Right hindlimb (tissue), 1 donor: ENCODE measurements at regions not wholly inside any gene's neighbourhood (a gene's known extent, or its start where the extent isn't known, plus 50 kb on each side); places are given as distances from the start of the nearest gene placed in this dataset.

Experiments used
- DNase-seq: peaks from one replicate; pipeline ENCODE4 v3.0.0-alpha.2; 2018

DNA sequence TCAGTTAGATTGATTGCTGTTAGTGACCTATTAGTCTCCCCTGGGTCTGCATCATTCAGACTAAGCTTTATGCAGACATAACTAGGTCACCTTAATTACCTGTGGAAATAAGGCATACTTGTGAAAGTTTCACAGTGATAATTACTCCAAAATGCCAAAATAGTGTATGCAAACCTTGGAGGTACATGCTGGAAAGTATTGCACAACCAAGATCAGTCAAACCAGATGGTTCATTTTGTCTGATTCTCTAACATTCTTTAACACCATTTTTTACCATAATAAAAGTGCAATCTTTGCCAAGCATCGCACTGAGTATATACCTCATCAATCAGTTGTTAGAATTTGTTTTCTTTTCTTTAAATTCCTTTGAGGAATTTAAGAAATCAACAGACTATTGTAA lies 186.3 kb upstream of the TMEFF2 start:
- DNase-seq, result no peak

DNA sequence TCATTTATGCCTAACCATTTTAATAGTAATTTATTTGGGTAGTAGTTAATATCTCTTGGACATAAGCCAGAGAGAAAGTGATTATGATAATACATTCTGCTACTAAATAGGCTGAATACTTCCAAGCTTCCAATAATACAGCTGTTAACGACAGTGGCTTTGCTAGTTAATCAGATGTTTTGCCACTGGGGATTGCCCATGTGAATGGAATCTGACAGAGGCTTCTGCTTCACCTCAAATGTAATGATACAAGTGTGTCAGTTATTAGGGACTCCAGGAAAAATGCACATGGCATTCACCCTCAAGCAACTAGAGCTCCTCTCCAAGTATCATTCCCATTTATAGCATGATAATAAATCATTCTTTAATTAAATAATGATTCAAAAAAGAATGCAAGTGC lies 185.0 kb upstream of the TMEFF2 start:
- no peak for DNase-seq

DNA sequence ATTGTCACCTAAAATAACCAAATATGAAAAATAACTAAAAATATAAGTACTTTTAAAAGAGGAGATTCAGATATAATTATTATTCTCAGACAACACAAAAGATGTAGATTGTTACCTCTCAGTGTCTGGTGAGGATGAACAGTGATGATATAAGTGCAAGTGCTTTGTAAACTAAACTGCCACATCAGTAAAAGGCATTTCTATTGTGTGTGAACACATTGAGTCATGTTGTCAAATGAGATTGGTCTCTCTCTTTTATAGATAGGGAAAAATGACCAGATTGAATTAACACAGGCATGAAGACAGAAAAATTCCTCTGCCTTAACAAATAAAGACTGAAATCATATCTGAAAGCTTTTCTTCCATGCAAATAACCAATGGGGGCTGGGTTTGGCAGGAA lies 182.4 kb upstream of the TMEFF2 start:
- DNase-seq, result no peak

DNA sequence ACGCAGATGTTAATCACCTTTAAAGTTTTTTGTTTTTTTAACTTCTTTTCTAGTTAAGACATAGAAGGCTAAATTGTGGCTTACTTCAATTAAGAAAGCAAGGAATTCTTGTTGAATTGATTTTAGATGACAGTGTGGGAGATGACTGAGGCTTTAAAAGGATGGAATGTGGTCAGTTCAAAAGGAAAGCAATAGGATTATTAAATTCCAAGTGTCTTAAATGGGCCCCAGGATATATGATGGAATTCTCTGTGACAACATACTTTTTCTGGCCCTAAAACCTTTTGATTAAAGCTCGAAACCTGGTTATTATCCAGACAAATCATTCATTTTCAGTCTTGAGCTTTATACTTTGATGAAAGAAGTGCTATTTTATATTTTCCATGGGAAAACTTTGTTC lies 179.0 kb upstream of the TMEFF2 start:
- DNase-seq, result no peak

DNA sequence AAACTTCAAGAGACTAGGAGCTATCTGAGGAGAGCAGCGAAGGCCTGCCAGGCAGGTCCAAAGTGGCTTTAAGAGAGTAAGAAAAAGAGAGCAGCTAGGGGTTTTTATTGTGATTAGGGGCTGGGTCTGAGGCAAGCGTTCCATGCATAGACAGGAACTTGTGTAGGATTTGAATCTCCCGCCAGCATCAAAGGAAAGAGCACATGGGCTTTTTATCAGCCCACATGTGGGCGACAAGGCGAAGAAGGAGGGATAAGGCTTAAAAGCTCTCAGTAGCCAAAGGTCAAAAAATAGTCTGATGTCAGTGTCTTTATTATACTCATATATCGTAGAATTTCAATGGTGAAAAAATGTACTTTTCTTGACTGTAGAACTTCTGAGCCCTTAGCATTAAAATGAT lies 178.5 kb upstream of the TMEFF2 start:
- no peak for DNase-seq

DNA sequence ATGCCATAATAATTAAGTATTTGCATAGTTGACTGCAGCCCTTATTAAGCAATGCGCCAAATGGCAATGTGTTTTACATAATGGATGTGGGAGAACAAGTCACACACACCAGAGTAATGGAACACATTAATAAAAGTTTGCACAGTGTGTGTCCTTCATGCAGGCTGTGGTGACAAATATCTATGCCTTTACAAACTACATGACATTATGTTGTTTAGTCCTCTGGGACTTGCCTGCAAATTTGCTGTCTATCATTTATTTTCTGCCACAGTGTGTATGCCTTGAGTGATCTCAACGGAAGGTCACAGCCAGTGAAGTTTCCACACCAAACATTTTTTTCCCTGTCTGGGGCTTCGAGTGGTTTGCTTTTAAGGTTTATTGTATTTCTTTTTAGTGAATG lies 175.2 kb upstream of the TMEFF2 start:
- no peak for DNase-seq

DNA sequence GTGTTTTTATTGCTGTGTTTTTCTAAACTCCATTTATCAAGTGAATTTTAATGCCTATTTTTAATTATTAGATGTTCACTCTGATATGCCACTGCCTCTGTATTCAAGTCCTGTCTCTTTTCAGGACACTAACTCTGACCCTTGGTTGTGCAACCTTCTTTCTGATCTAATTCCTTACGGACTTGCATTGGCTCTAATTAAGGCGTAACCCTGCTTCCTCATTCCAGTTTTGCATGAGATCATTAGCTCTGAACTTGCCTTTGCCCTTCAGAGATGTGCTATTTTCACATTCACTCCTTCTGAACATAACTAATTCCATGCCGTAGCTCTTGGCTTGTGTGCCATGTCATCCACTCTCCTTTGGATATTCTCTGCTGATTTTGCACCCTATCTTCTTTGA lies 162.5 kb upstream of the TMEFF2 start:
- no peak for DNase-seq

DNA sequence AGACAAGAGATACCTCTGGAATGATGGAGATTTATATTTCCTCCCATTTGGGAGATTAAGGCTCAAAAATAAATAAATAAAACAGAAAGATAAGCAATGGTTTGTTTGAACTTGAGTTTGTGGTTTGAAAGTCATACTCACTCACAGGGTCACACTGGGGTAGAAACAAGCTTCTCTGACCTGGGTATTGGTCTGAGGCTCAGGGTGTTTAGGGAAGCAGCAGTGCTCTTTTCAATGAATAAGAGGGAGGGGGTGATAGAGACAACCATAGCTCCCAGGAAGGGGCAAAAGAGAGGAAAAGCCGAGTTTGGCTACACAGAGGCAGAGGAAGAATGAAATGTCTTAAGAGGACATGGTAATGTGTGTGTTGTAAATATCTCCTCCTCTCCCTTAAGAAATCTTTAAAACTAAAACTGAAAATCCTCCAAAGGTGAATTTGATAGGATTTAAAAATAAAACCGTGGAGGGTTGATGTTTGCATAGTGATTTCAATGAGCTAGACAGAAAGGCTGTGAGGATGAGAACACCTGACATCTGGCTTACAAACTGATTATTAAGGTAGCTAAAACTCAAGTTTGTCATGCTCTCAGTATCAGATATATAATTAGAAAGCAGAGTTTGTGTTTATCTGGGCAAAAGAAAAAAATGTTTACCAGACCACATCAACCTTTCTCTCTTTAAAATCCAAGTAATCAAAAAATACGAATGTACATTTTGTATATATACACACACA lies 159.9 kb upstream of the TMEFF2 start:
- no peak for DNase-seq

DNA sequence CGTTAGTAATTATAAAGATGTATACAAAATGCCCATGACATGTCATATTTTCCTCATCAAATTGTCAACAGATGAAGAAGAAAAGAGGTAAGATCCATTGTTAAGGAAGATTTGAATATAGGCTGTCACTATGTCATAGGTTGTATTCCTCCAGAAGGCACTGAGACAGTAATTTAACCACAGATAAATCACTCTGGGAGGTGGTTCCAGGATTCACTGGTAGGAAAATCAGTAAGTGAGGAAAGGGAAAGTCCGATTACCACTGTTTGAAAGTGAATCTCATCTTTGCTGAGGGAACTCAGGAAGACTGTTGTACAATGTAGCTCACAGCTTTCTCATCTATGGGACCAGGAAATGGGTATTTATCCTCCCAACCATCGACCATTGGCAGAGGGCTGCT lies 152.8 kb upstream of the TMEFF2 start:
- DNase-seq, result no peak

DNA sequence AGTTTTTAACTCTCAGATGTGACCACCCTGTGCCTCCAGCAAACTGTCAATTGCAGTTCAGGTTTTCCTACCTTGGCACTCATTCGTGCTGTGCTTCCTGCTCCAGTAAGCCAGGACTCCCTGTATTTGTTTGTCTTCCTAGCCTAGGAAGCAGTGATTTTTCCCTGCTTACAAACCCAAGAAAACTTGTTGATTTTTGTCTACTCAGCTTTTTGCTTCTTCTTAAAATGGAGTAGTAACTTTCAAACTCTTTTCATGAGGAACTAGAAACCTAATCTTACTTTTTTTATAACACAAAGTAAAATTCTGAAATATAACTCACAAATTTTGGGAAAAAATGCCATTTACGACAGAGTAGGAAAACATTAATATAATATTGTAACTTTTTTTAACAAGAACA lies 150.6 kb upstream of the TMEFF2 start:
- no peak for DNase-seq

DNA sequence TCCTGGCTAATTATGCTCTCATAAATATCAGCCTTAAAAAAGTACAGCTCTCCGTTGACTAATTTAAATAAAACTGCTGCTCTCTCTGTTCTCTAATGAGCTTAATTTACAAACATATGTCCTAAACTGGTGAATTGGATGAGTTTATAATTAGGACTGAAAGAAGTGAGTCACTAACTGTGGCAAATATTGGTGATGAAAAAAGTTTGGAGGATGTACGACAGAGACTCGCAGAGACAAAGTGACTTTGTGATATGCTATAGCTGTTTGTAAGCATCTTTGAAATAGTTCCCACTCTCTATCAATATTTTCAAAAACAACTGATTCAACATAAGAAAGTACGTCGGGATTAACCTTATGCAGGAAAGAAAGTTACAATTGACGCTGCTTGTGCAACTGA lies 138.9 kb upstream of the TMEFF2 start:
- DNase-seq, result no peak

DNA sequence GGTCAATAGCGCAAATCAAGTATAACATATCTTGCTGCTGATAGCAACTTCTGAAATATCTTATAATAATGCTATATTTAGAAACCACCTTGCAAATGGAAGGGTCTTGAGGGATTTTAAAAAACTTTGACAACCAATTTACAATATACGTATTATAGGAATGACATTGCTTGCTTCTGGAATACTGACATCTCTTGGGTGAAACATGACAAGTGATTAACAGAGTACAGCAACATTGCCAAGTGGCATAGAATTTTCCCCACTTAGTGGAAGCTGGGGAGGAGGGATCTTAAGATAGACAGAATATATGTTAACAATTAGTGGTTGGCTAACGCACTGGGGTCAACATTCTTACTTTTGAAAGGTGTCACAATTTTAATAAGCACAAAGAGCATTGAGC lies 133.6 kb upstream of the TMEFF2 start:
- DNase-seq, result no peak

DNA sequence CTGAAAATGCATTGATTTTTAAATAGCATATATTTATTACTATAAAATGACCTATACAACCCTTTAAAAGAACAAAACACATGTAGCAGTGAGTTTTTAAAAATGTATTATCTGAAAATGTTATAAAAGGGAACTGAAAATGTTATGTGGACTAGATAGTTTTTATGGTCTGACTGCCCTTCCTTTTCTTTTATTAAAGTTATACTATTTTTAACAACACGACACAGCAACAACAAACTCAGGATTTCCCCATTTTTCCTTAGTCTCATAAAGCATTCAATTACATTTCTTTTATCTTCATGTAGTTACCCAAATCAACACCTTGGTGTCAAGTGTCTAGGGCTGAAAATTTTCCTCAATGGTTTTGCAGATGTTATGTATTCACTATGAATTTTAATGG lies 132.8 kb upstream of the TMEFF2 start:
- DNase-seq, result no peak

DNA sequence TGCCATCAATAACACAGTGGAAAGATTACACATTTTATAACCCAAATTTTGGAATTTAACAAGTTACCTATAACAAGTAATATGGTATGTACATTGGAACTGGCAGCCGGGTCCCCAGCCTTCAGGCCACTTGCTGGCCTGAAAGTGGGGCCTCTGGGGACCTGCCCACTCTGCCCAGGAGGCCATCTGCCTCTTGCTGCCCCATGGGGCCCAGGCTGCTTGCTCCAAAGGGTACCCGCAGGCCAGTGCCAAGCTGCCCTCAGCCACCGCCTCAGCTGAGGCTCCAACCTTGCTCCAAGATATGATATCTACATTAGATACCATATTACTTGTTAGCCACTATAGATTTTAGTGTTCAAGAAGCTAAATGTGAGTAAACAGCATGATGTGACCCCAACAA lies 120.8 kb upstream of the TMEFF2 start:
- no peak for DNase-seq

DNA sequence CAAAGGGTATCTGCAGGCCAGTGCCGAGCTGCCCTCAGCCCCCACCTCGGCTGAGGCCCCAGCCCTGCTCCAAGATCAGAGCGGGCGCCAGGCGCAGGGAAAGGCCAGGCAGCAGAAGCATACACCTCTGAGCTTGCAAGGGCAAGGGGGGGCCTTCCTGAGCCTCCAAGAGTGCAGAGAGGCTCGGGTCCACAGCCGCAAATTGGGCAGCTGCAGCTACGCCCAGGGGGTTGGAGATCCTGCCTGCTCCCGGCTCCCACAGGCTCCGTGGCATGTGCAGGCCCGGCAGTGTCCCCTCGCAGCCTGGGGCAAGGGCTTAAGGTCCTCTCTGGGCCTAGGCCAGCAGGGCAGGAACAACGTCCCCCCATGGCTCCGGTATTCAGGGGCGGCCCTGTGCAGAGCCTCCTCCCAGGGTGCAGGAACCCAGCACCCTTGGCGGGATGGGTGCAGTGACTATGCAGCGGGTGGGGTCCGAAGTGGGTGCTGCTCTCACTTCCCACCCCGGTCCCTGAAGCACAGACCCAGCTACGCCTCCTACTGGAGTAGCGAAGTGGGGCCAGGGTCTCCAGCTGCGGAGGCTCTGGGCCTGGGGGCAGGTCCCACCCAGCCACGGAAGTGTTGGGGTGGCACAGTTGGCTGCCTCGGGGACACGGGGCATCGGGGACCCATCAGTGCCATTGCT lies 120.2 kb upstream of the TMEFF2 start:
- no peak for DNase-seq

DNA sequence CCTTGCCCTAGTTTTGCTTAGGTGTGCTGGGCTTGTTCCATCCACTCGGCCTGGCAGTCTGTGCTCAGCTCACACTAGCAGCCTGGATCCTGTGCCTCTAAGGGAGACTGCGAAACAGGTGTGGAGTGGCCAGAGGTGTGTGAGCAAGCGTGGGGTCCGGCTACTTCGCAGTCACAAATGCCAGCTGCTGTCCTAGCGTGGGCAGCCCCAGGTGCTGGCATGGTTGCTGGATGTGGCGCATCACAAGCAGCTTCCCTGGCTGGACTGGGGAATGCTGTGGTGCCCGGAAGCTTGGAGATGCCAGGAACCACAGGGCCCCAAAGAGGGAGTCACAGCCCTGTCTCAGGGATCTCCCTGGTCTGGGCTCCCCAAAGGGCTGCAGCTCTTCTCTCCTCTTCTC lies 119.0 kb upstream of the TMEFF2 start:
- no peak for DNase-seq

DNA sequence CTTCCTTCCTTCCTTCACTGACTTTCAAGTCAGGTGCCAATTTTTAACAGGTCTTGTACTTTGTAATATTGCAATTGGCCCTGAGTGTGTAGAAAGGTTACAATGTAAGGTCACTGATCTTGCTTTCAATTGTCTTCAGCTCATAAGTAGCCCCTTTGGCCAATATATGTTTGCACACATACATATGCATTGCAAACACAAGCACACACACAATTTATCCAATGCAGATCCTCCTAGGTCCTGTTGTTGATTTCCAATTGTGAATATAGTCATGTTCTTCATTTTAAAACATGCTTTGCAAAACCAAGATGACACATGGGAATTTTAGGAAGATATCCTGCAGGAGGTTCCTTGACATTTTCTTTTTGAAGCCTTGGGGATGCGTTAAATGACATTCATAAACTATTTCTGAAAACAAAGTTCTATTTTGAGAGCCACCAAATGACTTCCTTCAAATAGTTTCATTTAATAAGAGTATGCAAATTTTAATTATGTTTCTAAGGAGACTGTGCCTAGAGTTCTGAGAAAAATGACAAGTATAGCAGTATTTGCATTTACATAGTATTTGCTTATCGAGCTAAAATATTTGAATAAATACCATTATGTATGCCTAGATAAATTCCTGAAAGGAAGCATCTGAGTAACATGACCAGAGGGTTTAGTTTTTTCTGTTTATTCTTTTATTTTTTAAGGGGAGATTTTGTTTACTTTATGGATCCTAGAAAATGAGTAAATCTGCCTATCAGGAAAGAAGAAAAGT lies 117.1 kb upstream of the TMEFF2 start:
- DNase-seq, result no peak

DNA sequence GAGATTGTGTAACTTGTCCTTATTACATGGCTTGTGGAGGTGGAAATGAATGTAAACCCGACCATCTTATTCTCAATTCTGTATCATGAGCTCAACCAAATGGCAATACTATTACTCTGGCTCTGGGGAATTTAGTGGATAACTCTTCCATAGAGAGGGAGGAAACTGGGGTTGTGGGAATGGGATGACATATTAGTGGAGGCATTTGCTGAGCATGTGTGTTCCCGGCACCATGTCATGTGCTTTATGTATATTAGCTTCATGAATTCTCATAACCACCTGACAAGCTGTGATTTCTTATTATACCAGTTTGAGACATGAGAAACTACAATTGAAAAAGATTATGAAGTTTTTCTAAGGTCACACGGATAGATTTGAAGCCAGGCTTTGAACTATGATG lies 112.8 kb upstream of the TMEFF2 start:
- no peak for DNase-seq

DNA sequence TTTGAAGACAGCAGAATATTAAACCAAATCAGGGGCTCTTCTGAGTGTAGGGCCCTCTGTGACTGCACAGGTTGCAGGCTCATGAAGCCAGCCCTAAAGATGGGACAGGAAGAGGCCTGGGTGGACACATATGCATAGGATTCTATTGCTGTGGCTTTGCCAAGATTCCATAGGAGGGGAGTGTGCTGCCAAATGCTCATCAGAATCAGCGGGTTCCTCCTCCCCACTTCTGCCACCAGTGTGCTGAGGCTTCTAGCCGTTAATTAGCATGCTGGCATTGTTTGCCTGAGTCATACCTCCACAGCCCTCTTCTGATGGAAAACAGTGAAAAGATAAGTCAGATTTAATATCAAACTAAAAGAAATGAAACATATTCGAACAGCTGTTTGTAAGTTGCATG lies 103.9 kb upstream of the TMEFF2 start:
- no peak for DNase-seq

DNA sequence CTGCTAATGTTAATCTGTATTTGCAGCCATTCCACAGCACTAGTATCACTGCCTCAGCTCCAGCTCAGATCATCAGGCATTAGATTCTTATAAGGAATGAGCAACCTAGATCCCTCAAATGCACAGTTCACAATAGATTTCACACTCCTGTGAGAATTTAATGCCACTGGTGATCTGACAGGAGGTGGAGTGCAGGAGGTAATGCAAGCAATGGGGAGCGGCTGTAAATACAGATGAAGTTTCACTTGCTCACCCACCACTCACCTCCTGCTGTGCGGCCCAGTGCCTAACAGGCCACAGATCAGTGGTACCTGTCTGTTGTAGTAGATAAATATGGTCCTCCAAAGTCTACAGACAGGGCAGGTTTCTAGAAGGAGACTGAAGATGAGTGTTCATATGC lies 97.7 kb upstream of the TMEFF2 start:
- no peak for DNase-seq

DNA sequence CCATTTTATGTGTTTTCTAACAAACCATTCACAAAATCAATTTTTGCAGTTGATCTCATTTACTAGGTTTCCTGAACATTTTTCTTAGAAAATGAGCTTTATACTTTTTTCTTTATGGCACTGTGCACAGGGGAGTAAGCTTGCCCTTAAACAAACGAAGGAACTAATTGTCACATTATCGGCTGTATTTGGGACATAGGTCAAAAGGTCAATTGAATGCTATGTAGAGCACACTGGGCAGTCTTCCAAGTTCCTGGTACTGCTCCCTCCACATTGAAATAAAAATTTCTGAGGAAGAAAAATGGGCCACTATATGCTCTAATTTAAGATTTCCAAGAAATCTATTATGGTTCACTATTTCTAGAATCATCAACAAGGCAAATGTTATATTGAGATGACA lies 93.6 kb upstream of the TMEFF2 start:
- DNase-seq, result no peak

DNA sequence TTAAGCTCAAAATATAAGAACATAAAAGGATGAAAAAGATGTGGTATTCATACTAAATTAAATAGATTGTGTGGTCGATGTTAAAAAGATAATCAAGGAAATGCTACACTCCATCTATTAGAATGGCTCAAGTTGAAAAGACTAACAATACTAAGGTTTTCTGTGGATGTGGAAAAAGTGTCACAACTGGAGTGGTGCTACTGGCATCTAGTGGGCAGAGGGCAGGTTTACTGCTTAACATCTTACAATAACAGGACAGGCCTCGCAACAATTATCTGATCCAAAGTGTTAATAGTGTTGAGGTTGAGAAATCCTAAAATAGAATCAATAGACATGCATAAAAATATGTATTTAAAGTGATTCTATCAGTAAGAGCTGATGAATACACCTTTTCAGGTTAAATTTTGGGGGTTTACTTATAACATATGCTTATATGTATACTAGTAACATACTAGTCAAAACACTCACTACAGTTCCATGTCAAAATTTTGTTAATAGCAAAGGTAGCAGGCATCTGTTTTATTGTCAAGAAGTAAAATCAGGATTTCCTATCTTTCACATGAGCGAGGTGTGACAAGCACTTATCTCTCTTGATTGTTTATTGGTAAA lies 91.5 kb upstream of the TMEFF2 start:
- no peak for DNase-seq

DNA sequence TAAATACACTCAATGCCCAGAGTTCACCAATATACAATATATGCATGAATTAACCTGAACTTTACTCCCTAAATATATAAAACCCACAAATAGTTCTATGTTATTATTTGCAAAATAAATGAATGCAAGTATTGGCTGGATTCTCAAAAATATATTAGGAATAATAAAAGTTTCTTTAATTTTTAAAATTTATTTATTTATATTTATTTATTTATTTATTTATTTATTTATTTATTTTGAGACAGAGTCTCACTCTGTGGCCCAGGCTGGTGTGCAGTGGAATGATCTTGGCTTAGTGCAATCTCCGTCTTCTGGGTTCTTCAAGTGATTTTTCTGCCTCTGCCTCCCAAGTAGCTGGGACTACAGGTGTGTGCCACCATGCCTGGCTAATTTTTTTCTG lies 88.7 kb upstream of the TMEFF2 start:
- DNase-seq, result no peak

DNA sequence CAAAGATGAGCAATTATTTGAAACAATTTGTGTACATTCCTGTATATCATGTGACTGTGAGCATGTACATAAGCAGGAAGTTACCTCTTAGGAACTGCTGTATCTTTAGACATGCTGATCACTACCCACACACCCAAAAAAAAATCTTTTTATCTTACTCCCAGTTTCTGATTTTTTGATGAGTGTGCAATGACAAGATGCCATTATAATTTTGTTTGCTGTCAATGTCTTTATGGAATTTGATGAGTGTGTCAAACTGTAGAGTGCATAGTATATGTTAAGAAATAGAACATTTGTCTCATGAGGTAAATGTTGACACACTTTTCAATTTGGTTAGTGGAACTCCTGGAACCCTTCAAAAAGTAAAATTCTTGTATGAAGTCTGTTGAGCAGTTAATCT lies 84.0 kb upstream of the TMEFF2 start:
- DNase-seq, result no peak
